ENCODE measurements at regions not wholly inside any gene's neighbourhood (a gene's known extent, or its start where the extent isn't known, plus 50 kb on each side); places are given as distances from the start of the nearest gene placed in this dataset.
"Not testable (repeated sequence)": the region's sequence is repeated elsewhere in the genome, so short reads cannot be mapped to it uniquely, and the experiment has no call there.

GRCh38 chr5:115452083-115452482, 92.5 kb downstream of the FEM1C start:
- H3K36me3 ChIP-seq (ENCODE audit: control insufficient read depth, insufficient read depth, low read length) = no peaks in the 10 kb centered on the region
- H3K4me3 ChIP-seq (replicated peaks; ENCODE audit: low read depth, low read length) = no peak overlapping the region
- TF ChIP-seq CTCF (IDR thresholded peaks at IDR 0.05; ENCODE audit: insufficient read depth, low read length, poor library complexity, severe bottlenecking) = no peak
- DNase-seq (ENCODE audit: extremely low read depth, insufficient read length) = no peak
- H3K27me3 ChIP-seq (replicated peaks; ENCODE audit: control insufficient read depth, insufficient read depth, low read length) = no peaks in the 10 kb centered on the region

- no peak for TF ChIP-seq CTCF (IDR thresholded peaks at IDR 0.05; ENCODE audit: insufficient read depth, low read length, poor library complexity, severe bottlenecking)
- Histone ChIP-seq H3K36me3 (ENCODE audit: control insufficient read depth, insufficient read depth, low read length) (no peaks in the 10 kb centered on the region), H3K4me3 (replicated peaks; ENCODE audit: low read depth, low read length) (no peak overlapping the region), H3K27me3 (replicated peaks; ENCODE audit: control insufficient read depth, insufficient read depth, low read length) (no peaks in the 10 kb centered on the region)
- no peak for DNase-seq (ENCODE audit: extremely low read depth, insufficient read length)
Measured at GRCh38 chr5:115450741-115451140, 93.8 kb downstream of the FEM1C start.

GRCh38 chr5:115448630-115449029, 95.9 kb downstream of the FEM1C start:
- not testable (repeated sequence) for DNase-seq (ENCODE audit: extremely low read depth, insufficient read length); H3K36me3 ChIP-seq (ENCODE audit: control insufficient read depth, insufficient read depth, low read length); H3K4me3 ChIP-seq (replicated peaks; ENCODE audit: low read depth, low read length); H3K27me3 ChIP-seq (replicated peaks; ENCODE audit: control insufficient read depth, insufficient read depth, low read length)

- DNase-seq (ENCODE audit: extremely low read depth, insufficient read length) = no peak
- no peak overlapping the region for H3K4me3 ChIP-seq (replicated peaks; ENCODE audit: low read depth, low read length)
Measured at GRCh38 chr5:115440782-115441451, 103.7 kb downstream of the FEM1C start.

GRCh38 chr5:115439639-115440038, 104.9 kb downstream of the FEM1C start:
- no peak for TF ChIP-seq CTCF (IDR thresholded peaks at IDR 0.05; ENCODE audit: insufficient read depth, low read length, poor library complexity, severe bottlenecking)
- Histone ChIP-seq H3K27me3 (replicated peaks; ENCODE audit: control insufficient read depth, insufficient read depth, low read length) (no peaks in the 10 kb centered on the region), H3K4me3 (replicated peaks; ENCODE audit: low read depth, low read length) (no peak overlapping the region), H3K36me3 (ENCODE audit: control insufficient read depth, insufficient read depth, low read length) (no peaks in the 10 kb centered on the region)
- DNase-seq (ENCODE audit: extremely low read depth, insufficient read length) = no peak

More at GRCh38 chr5:115440782-115441451, 103.7 kb downstream of the FEM1C start:
- Histone ChIP-seq H3K36me3 (ENCODE audit: control insufficient read depth, insufficient read depth, low read length) (no peaks in the 10 kb centered on the region), H3K27me3 (replicated peaks; ENCODE audit: control insufficient read depth, insufficient read depth, low read length) (no peaks in the 10 kb centered on the region)
- TF ChIP-seq CTCF (IDR thresholded peaks at IDR 0.05; ENCODE audit: insufficient read depth, low read length, poor library complexity, severe bottlenecking) = no peak

GRCh38 chr5:115439042-115439441, 105.5 kb downstream of the FEM1C start:
- no peaks in the 10 kb centered on the region for H3K27me3 ChIP-seq (replicated peaks; ENCODE audit: control insufficient read depth, insufficient read depth, low read length)
- TF ChIP-seq CTCF (IDR thresholded peaks at IDR 0.05; ENCODE audit: insufficient read depth, low read length, poor library complexity, severe bottlenecking) = no peak
- DNase-seq (ENCODE audit: extremely low read depth, insufficient read length) = no peak
- H3K4me3 ChIP-seq (replicated peaks; ENCODE audit: low read depth, low read length) = no peak overlapping the region
- no peaks in the 10 kb centered on the region for H3K36me3 ChIP-seq (ENCODE audit: control insufficient read depth, insufficient read depth, low read length)
